GM19043 (cell line): ENCODE measurements at regions not wholly inside any gene's neighbourhood (a gene's known extent, or its start where the extent isn't known, plus 50 kb on each side); places are given as distances from the start of the nearest gene placed in this dataset.

Experiments used
- ATAC-seq: cut with Tn5 transposase; IDR thresholded peaks from one replicate; pipeline ENCODE4 v1.9.1; 2021; ENCODE audit warnings: low read depth; ENCODE audit not compliant: unreplicated experiment

DNA sequence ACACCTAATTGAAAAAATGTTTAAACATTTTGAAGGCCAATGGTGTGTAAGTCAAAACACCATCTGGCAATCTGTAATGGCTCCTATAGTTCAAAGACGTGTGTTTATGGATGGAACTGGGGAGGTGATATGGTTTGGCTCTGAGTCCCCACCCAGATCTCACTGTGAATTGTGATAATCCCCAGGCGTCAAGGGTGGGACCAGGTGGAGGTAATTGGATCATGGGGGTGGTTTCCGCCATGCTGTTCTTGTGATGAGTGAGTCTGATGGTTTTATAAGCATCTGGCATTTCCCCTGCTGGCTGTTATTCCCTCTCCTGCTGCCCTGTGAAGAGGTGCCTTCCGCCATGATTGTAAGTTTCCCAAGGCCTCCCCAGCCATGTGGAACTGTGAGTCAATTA, 52.2 kb downstream of the ADRA2C start:
- no peak for ATAC-seq

- ATAC-seq = no peak
Measured at GRCh38 chr4:3819210-3819919, 53.2 kb downstream of the ADRA2C start.

DNA sequence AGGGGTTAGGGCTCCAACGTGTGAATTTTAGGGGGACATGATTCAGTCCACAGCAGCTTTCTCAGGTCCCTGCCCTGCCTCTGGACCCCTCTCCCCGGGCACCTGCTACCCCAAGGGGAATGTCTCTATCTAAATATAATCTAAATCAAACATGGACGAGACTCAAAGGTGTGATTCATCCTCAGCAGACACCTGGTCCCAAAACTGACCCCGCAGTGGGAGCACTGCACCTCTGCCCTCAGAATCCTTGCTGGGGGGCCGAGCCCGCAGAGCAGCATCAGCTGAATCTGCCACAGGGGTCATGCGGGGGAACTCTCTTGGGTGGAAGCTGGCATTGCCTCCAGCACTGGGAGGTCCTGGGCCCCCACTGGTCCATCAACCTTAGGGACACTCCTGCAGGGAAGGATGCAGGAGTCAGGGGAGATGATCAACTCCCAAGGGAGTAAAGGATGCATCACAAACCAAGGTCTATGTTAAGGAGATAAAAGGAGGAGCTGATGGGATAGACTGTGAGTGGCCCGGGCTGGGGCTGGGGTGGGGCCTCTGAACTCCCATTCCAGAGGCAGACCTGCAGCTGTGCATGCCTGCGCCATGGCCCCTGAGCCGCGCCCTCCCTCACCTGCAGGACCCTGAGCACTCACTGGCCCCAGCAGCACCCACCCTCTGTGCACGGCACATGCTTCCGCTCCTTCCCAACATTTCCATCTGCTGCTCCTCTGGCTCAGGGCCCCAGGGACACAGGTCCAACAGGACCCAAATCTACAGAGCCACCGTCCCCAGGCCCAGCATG, 54.0 kb downstream of the ADRA2C start:
- ATAC-seq = no peak

DNA sequence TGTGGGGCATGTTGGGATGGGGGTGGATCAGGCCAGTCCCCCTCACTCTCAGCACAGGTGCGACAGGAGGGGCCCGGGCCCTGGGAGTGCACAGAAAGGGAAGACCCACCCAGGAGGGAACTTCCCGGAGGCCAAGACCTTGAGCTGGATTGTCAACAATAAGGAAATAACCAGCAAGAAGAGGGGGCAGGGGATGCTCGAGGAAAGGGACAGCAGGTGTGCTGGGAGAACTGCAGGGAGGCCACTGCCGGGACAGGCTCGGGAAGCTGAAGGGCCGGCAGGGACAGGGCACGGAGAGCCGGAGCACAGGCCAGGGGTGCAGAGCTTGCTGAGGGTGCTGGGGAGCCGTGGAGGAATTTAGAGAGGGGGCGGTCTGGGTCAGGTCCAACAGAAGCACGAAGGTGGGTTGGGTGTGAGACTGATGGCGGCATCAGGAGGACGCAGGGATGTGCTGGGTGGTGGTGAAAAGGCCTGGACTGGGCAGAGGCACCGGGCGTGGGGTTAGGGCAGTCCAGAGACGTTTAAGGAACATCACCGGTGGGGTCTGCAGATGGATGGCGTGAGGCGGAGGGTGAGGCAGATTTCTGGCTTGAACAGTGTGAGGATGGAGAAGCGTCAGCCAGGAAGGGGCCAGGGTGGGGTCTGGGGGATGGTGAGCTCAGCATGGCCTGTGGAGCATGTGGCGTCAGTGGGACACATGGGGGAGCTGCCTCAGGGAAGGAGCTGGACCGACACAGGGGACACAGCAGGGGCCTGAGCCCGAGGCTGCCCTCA, 54.8 kb downstream of the ADRA2C start:
- no peak for ATAC-seq

GRCh38 chr4:3821580-3822229, 55.5 kb downstream of the ADRA2C start:
- ATAC-seq = no peak

DNA sequence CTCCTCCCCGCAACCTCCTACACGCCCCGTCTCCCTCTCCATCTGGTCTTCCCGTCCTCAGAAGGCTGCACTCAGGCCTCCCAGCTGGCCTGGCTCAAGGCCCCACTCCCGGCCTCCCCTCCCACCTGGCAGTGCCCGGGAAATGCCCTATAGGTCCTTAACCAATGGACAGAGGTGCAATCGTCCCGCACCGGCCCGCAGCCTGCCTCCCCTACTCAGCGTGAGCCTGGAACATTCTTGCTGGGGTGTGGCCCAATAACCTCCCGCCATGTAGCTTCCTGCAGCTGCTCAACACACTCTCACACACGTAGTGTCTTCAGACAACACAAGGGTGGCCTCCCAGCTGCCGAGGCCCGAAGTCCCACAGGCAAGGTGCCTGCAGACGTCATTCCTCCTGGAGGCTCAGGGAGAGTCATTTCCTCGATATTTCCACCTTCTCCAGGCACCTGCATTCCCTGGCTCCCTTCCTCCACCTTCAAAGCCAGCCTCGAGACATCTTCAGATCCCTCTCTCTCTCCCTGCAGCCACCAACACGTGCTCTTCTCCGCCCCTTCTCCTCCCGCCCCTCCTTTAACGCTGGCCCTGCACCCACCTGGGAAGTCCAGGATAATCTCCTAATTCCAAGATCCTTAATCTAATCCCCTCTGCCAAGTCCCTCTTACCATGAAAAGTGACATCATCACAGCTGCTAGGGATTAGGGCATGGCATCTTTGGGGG, 56.2 kb downstream of the ADRA2C start:
- ATAC-seq = no peak

- ATAC-seq = no peak
Measured at GRCh38 chr4:3823496-3824341, 57.5 kb downstream of the ADRA2C start.

DNA sequence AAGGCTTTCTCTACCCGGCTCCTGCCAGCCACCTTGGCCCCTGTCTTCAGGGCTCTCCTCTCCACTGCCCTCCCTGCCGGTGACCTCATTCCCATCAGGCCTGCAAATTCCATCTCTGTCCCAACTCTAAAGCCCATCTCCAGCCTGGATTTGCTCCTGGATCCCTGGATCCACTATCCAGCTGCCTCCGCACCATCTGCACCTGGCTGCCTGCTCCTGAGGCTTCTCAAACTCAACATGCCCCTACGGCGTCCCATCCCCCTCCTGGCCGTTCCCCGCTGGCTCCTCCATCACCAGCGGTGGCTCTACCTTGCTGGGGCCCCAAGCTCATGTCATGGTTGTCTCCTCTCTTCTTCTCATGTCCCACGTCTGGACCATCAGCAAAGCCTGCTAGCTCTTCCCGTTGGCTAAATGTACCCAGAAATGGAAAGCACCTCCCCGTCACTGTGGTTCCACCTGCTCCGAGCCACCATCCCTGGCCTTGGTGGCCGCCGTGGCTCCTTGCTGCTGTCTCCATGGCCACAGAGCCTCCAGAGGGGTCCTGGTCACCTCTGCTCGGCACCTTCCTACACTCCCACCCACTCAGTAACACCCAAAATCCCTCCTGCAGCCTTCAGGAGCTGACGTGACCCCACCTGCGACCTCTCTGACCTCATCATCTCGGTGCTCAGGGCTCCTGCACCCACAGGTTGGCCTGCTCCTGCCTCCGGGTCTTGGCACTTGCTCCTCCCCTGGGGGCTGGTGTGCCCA, 58.5 kb downstream of the ADRA2C start:
- ATAC-seq = no peak

GRCh38 chr4:3825530-3825929, 59.3 kb downstream of the ADRA2C start:
- no peak for ATAC-seq

DNA sequence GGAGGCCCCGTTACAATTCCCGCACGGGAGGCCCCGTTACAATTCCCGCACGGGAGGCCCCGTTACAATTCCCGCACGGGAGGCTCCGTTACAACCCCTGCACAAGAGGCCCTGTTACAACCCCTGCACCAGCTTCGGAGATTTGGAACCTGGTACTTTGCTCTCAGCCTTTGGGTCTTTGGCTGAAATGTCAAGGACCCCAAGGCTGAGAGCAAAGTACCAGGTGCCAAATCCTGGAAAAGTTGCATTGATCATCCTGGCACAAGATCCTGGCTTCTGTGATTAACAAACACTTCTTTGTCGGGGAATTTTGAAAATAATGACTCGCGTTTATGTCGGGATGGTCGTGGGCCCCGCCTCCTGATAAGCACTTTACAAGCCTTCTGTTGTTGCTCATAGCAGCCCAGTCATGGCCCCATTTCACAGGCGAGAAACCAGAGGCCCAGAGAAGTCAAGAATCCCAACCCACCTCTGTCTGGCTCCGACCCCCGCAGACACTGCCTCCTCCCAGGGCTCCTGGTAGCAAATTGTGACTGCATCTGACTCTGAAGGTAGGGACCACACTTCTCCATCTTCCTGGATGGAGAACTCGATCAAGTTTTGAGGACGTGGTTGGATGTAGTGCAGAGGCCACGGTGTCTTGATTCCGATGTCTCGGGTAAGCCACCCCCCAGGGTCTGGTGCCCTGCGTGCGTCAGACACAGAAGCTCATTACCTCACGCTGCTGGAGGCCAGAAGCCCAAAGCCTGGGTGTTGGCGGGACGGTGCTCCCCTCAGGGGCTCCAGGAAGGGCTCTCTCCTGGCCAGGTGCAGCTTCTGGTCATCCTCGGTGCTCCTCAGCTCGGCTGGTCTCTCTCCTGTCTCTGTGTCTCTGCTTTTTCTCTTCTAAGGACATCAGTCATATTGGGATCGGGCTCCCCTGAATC, 60.3 kb downstream of the ADRA2C start:
- ATAC-seq = no peak

- no peak for ATAC-seq
Measured at GRCh38 chr4:3827616-3828492, 61.7 kb downstream of the ADRA2C start.

DNA sequence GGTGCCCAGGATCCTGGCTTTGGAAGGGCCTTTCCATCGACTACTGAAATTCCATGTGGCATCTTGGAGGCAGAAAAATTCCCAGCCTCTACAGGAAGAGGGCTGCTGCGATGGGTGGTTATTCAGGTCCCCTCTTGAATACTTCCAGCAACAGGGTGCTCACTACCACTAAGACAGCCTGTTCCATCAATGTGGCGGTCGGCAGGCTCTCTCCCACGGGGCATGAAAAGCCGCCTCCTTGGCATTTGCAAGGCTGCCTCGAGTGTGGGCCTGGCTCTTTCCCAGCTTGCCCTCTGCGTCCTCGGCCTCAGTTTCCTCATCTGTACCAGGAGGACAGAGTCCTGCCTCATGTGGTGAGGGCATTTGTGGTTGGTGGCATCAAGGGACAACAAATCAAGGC, 62.4 kb downstream of the ADRA2C start:
- ATAC-seq = no peak

GRCh38 chr4:3829211-3829955, 63.2 kb downstream of the ADRA2C start:
- ATAC-seq = no peak

DNA sequence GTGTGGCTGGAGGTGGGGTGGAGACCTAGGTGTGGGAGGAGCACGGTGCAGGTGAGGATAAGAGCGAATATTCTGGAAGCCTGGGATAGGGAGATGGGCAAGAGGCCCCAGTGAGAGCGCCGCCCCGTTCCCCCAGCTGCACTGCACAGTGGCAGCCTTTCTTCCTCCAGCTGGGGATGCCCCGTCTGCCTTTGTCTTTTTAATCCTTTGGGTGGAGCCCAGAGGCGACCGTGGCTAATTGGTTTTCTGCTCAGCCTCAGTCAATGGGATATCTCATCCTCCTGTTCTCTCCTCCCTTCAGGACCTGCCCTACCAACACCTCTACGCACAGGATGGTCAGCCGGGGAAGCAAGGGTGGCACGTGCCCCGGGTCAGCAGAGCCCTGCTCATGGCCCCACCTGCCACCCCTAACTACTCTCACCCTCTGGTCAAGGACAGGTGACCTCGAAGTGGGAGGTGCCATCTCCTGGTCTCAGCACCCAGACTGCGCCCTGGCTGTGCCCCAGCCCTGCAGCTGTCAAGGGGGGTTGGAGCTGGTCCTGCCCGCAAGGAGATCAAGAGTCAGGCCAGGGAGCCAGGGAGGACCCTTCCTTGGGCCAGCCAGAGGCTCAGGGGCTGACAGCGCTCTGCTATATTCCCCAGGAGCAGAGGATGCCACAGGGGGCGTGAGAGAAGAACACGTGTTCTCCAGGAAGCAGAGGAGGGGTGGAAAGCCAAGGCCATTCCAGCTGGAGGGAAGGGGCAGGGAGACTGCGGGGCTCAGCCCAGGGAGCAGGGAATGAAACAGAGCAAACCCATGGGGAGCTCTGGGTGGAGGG, 64.0 kb downstream of the ADRA2C start:
- ATAC-seq = no peak
